Endothelial cell of umbilical vein (primary cell): ENCODE measurements at regions not wholly inside any gene's neighbourhood (a gene's known extent, or its start where the extent isn't known, plus 50 kb on each side); places are given as distances from the start of the nearest gene placed in this dataset.

ENCODE experiments used
- BruUV-seq: library from RNA; stranded (reverse); fragments of 400-500 nt; replicated peaks from 2 replicates; lab custom pipeline; 2021; lab: Mats Ljungman, UMichigan
- CTCF ChIA-PET: fragments of 300-600, 350-600 bp; sonication (Branson Sonifier 250); formaldehyde crosslinking; loops from one replicate; lab custom pipeline; 2021; ENCODE audit warnings: antibody characterized with exemption, inconsistent platforms; lab: Charles Lee
- POLR2A ChIA-PET: fragments of 300-600, 350-600 bp; sonication (Branson Sonifier 250); formaldehyde crosslinking; loops from one replicate; lab custom pipeline; 2021; ENCODE audit warnings: antibody characterized with exemption, inconsistent platforms; lab: Charles Lee
- DNase-seq: peaks from one replicate; pipeline ENCODE4 v3.0.0-alpha.2; 2011; ENCODE audit warnings: low read depth, low spot score
- FAIRE-seq: peaks from 2 replicates; lab custom pipeline; 2011; peaks lifted over from hg19 to GRCh38; lab: Jason Lieb, UNC
- H2AFZ ChIP-seq: 2 replicates; pipeline ENCODE4 v1.6.0; 2012; ENCODE audit warnings: low read depth, low read length, control low read depth, inconsistent platforms
- H3K27ac ChIP-seq: 2 replicates; pipeline ENCODE4 v1.5.1; 2011; ENCODE audit warnings: low read depth, mild to moderate bottlenecking, control low read depth, low read length, moderate library complexity; ENCODE audit not compliant: insufficient read depth
- H3K27me3 ChIP-seq, 2 experiments: 2 replicates each; pipeline versions ENCODE4 v1.6.0 to v1.6.1; 2011; ENCODE audit warnings: low read length in 2 of 2, mixed read lengths in 1 of 2; ENCODE audit not compliant: control insufficient read depth in 2 of 2, insufficient read depth in 2 of 2
- H3K36me3 ChIP-seq, 2 experiments: 2 replicates in 1 of 2; 3 replicates in 1 of 2; pipeline ENCODE4 v1.5.1; 2011; ENCODE audit warnings: low read length in 2 of 2, mild to moderate bottlenecking in 1 of 2, moderate library complexity in 1 of 2; ENCODE audit not compliant: control insufficient read depth in 2 of 2, insufficient read depth in 2 of 2; ENCODE audit errors: extremely low read depth in 1 of 2
- H3K4me1 ChIP-seq: 3 replicates; pipeline ENCODE4 v1.5.1; 2011; ENCODE audit warnings: mild to moderate bottlenecking, low read length; ENCODE audit not compliant: control insufficient read depth, insufficient read depth; ENCODE audit errors: extremely low read depth
- H3K4me2 ChIP-seq: 2 replicates; pipeline ENCODE4 v1.6.1; 2011; ENCODE audit warnings: low read length, control low read depth, mixed read lengths; ENCODE audit not compliant: insufficient read depth
- H3K4me3 ChIP-seq, 3 experiments: fragments of 200-600 bp in 1 of 3; sonication (generic), shearing (Covaris generic) in 1 of 3; replicated peaks in 1 of 3; 2 replicates each; pipeline ENCODE4 v1.5.1; 2011 to 2016; ENCODE audit warnings: control low read depth in 3 of 3, low read length in 3 of 3, mild to moderate bottlenecking in 2 of 3, inconsistent platforms in 1 of 3, low read depth in 1 of 3, moderate library complexity in 1 of 3; ENCODE audit not compliant: insufficient read depth in 1 of 3
- H3K79me2 ChIP-seq: 2 replicates; pipeline ENCODE4 v1.6.0; 2012; ENCODE audit warnings: low read length, inconsistent platforms; ENCODE audit not compliant: control insufficient read depth, insufficient read depth
- H3K9ac ChIP-seq: replicated peaks from 2 replicates; pipeline ENCODE3; 2011; ENCODE audit warnings: low read length, control low read depth; ENCODE audit not compliant: insufficient read depth; ENCODE audit errors: extremely low read depth
- H3K9me1 ChIP-seq: replicated peaks from 3 replicates; pipeline ENCODE4 v1.6.0; 2011; ENCODE audit warnings: mild to moderate bottlenecking, low read length; ENCODE audit not compliant: control insufficient read depth, insufficient read depth; ENCODE audit errors: extremely low read depth
- H3K9me3 ChIP-seq: replicated peaks from 2 replicates; pipeline ENCODE4 v1.5.1; 2012; ENCODE audit warnings: low read length, inconsistent platforms; ENCODE audit not compliant: control insufficient read depth, insufficient read depth
- H4K20me1 ChIP-seq: replicated peaks from 2 replicates; pipeline ENCODE3; 2011; ENCODE audit warnings: mild to moderate bottlenecking, low read length; ENCODE audit not compliant: control insufficient read depth, insufficient read depth; ENCODE audit errors: extremely low read depth
- CTCF ChIP-seq, 2 donors: IDR thresholded peaks; 1 replicate in 1 of 2; 2 replicates in 1 of 2; pipeline ENCODE4 v1.5.1; 2011; ENCODE audit warnings: low read length in 2 of 2, mild to moderate bottlenecking in 2 of 2, moderate library complexity in 2 of 2, control low read depth in 1 of 2, inconsistent platforms in 1 of 2, low read depth in 1 of 2; ENCODE audit not compliant: insufficient read depth in 1 of 2; ENCODE audit errors: extremely low read depth in 1 of 2
- EZH2 ChIP-seq: IDR thresholded peaks from 2 replicates; pipeline ENCODE4 v1.6.1; 2012; ENCODE audit warnings: borderline replicate concordance, low read depth, mild to moderate bottlenecking, moderate library complexity, low read length, inconsistent platforms; ENCODE audit not compliant: severe bottlenecking
- FOS ChIP-seq: IDR thresholded peaks from 2 replicates; pipeline ENCODE4 v1.6.1; 2011; ENCODE audit warnings: mild to moderate bottlenecking, low read length, moderate library complexity, borderline replicate concordance; ENCODE audit not compliant: insufficient read depth
- GATA2 ChIP-seq: IDR thresholded peaks from 2 replicates; pipeline ENCODE4 v1.7.0; 2011; ENCODE audit warnings: low read depth, mild to moderate bottlenecking, moderate library complexity, mixed read lengths, low read length; ENCODE audit not compliant: insufficient read length, insufficient read depth
- JUN ChIP-seq: IDR thresholded peaks from 2 replicates; pipeline ENCODE4 v1.6.1; 2011; ENCODE audit warnings: borderline replicate concordance, low read depth; ENCODE audit not compliant: insufficient read length, insufficient read depth
- MAX ChIP-seq: IDR thresholded peaks from 2 replicates; pipeline ENCODE4 v1.6.1; 2011; ENCODE audit not compliant: insufficient read depth, insufficient read length
- POLR2A ChIP-seq: IDR thresholded peaks from 2 replicates; pipeline ENCODE4 v1.6.1; 2012; ENCODE audit warnings: low read depth, mild to moderate bottlenecking, control low read depth, low read length
- POLR2AphosphoS5 ChIP-seq: IDR thresholded peaks from 2 replicates; pipeline ENCODE4 v1.6.1; 2012; ENCODE audit warnings: low read depth, mild to moderate bottlenecking, control low read depth, low read length, moderate library complexity; ENCODE audit not compliant: insufficient read depth
- dilution Hi-C: fragments of 300-500 bp; cut with MboI; formaldehyde crosslinking; loops from one replicate; pipeline ENCODE4 v1.15.0; 2019; ENCODE audit warnings: low sequenced_read_pairs; ENCODE audit not compliant: extremely low pct_ligation_motif_present
- intact Hi-C: fragments of 100-400 bp; cut with micrococcal nuclease; formaldehyde crosslinking; loops from one replicate; pipeline ENCODE4 v1.10.0; 2022

- FAIRE-seq, result no peak
These were observed 212.9 kb upstream of the SMIM31 start for GRCh38 chr4:164540987-164541386.

More at GRCh38 chr4:164540987-164541386, 212.9 kb upstream of the SMIM31 start:
- no peak overlapping the region for H3K27ac ChIP-seq
- no peaks in the 10 kb centered on the region for H3K79me2 ChIP-seq
- peaks cover 6% of the 10 kb centered on the region for H3K9me3 ChIP-seq
- H3K4me2 ChIP-seq, result no peak overlapping the region
- H3K36me3 ChIP-seq, result no peaks in the 10 kb centered on the region
- dilution Hi-C loops (no loop called here), intact Hi-C loops (no loop called here)
- no peak overlapping the region for H3K4me3 ChIP-seq
- no peaks in the 10 kb centered on the region for H3K9me1 ChIP-seq
- no peaks in the 10 kb centered on the region for H3K27me3 ChIP-seq
- TF ChIP-seq JUN (no peak), POLR2AphosphoS5 (no peak), CTCF (IDR thresholded peaks at IDR 0.05; ENCODE audit: extremely low read depth in 1 of 2, insufficient read depth in 1 of 2, low read depth in 1 of 2, low read length in 2 of 2) (no peak), POLR2A (no peak), EZH2 (no peak), GATA2 (no peak), FOS (no peak), MAX (no peak)
- no peak overlapping the region for H2AFZ ChIP-seq
- no peaks in the 10 kb centered on the region for H4K20me1 ChIP-seq
- ChIA-PET POLR2A (no interaction called here), CTCF (no interaction called here)
- H3K4me1 ChIP-seq, result no peaks in the 10 kb centered on the region
- H3K9ac ChIP-seq, result no peak overlapping the region
- BruUV-seq, result no TSS peak
- no peak for DNase-seq
